Tongue (tissue), 1 donor: ENCODE measurements at regions not wholly inside any gene's neighbourhood (a gene's known extent, or its start where the extent isn't known, plus 50 kb on each side); places are given as distances from the start of the nearest gene placed in this dataset.
"Not testable (repeated sequence)": the region's sequence is repeated elsewhere in the genome, so short reads cannot be mapped to it uniquely, and the experiment has no call there.

ENCODE experiments used
- DNase-seq: peaks from one replicate; pipeline ENCODE4 v3.0.0-alpha.2; 2015

DNA sequence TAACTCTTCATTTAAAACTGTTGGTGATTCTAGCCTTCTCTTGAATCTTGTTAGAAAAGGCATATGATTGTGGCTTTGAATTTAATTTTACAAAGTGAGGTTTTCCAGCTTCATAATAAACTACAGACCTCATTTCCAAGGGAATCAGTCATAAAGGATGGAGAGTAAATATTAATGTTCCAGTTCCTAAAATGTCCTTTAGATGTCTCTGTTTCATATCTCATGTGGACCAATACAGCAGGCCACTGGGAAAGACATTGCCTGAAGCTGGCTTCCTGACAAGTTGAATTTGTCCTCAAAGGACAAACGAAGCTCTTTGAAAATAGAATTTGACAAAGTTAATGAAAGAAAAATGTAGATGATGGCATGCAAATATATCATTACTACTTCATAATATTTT lies 125.4 kb downstream of the ZNF330 start:
- DNase-seq = peak; percentile 84

DNA sequence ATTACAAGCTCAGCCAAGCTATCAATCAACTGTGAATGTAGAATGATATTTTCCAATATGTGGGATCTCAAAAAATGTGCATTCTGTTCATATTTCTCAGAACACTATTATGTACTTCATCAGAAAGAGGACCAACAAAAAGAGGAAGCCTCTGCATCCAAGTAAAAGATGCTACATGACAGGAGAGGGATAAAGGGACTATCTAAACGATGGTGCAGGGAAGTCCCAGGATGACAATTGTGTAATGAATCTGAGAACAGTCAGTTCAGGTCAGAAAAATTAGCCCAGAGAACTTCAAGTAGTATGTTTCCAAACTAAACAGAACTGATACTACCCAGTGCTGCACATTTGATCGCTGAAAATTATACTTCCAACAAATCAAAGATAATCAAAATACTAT lies 127.0 kb downstream of the ZNF330 start:
- no peak for DNase-seq

- DNase-seq = no peak
Observed at GRCh38 chr4:141348125-141348524, 127.4 kb downstream of the ZNF330 start.

DNA sequence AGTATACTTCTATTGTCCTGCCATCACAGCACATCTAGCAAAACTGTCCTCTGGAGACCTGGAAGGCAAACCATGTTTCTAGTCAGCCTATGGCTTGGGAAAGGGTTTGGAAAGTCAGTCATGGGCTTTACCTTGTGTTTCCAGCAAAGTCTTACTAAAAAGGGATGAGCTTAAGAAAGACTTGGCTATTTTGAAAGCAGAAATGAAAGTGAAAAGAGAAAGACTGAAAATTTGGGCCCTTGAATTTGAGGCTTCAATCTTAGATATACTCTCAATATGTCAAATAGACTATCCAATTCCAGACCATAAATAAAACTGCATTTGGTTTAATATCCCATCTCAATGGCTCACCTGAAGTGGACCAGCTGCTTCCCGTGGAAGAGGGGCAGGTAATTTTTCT lies 127.9 kb downstream of the ZNF330 start:
- no peak for DNase-seq

- no peak for DNase-seq
Observed at GRCh38 chr4:141349236-141349635, 128.5 kb downstream of the ZNF330 start.

DNA sequence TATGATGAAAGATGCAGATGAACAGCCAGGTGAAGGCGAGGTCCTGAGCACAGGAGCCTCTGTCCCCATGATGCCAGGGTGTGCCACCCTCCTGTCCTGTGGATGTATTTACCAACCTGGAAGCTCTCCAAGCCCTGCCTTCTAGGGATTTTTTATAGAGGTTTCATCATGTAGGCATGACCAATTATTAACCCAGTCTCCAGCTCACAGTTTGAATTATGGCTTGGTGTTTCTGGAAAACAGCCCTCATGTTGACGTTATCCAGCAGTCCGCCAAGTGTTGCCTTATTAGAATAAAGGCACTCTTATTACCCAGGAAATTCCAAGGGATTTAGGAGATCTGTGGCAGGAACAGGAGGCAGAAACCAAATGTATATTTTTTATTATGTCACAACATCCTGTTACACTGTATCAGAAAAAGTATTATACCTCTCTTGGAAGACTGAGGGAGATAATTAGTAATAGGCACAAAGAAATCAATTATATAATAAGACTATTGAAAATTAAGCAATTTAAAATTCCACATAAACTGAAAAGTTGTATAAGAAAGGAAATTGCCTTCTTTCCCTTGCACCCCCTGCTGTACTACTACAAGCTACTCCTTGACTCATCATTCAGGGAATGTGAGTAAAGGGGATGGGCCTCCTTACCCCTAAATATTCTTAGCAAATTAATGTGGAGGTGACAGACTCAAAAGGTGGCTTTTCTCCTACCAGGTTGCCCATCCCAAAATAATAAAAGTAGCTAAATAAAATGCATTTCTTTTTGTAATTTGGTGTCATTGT lies 129.6 kb downstream of the ZNF330 start:
- peak; percentile 91 for DNase-seq

DNA sequence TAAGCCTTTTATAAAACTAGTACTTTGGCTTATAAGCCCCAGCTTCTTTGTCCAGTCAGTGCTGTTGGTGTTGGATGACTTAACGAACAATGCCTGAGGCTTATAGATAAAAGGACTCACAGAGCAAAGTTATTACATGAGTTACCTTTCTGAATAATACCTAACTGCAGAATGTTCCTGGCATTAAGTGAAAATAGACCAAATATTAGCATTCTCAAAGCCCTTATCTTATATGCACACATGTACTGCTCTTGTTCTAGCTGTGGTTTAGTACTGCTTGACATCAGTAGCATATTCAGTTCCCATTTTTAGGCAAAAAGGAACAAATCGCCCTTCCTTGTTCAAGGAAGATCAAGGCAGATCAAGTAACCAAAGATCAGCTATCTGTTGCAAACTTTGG lies 131.6 kb downstream of the ZNF330 start:
- DNase-seq = no peak

- peak; percentile 61 for DNase-seq
Observed at GRCh38 chr4:141352909-141353525, 132.3 kb downstream of the ZNF330 start.

- DNase-seq = no peak
Observed at GRCh38 chr4:141356321-141356962, 135.7 kb downstream of the ZNF330 start.

GRCh38 chr4:141356963-141357335 lies 136.3 kb downstream of the ZNF330 start:
- no peak for DNase-seq

- DNase-seq = not testable (repeated sequence)
Observed at GRCh38 chr4:141368241-141368640, 147.5 kb downstream of the ZNF330 start.

DNA sequence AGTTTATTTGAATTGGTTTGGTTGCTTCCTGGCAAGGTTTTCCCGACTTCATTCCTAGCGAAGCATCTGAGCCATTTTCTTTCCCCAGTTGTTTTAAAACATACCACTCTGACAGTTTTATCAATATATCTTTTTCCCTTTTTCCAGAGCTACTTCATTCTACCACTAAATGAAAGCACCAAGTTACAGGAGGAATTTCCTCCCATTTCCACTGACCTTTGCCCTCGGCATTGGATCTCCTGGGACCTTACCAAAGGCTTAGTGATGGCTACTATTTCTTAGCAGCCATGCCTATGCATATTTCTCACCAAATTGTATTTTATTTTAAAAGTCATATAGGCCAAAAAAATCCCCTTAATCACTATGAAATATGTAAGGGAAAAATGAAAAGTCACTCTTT lies 150.5 kb downstream of the ZNF330 start:
- DNase-seq = no peak

DNA sequence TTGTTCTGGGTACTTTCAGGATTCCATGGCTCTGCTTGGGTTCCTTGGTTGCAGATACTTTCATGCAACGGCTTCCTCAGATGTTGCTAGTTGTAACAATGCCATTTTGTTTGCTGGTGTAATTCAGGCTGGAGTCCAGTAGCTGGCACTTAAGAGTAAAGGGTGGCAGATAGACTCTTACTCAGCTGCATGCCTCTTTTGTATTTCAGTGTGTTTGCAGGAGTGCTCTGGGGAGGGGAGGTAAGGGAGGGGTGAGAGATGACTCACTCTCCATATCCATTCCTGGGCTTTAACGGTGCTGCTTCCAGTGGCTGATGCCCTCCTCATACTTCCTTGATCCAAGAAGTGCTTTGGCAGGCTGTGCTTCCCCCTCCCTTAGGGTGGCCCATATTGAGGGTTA lies 155.2 kb downstream of the ZNF330 start:
- DNase-seq = no peak

DNA sequence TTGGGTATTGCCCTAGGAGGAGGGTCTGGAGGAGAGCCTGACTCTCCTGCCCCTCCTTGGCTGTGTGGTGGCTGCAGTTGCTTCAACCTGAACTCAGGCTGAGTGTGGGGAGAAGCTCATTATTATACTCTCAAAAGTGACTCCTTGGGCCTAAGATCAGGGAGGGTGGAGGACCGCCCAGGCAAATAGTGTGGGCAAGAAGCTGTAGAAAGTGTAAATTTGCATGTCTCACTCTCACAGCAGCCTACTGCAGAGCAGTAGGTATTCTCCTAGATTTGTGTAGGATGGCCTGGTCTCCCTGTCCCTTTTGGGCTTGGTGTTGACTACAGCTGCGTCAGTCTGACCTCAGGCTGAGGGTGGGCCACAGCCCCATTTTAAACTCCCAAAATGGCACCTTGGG lies 156.1 kb downstream of the ZNF330 start:
- no peak for DNase-seq

- no peak for DNase-seq
Observed at GRCh38 chr4:141387299-141387698, 166.6 kb downstream of the ZNF330 start.

GRCh38 chr4:141388481-141388880 lies 167.8 kb downstream of the ZNF330 start:
- peak; percentile 24 for DNase-seq

DNA sequence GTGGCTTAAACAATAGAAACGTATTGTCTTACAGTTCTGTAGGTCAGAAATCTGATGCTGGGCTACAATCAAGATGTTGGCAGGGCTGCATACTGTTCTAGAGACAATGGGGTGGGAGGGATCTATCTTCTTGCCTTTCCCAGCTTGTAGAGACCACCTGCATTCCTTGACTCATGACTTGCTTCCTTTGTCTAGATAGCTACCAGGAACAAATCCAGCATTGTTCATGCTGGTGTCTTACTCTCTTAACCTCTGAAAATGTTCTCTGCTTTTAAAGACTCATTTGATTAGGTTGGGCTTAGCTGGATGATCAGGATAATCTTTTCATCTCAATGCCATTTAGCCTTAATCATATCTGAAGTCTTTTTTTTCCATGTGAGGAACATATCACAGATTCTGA lies 169.0 kb downstream of the ZNF330 start:
- DNase-seq = no peak

DNA sequence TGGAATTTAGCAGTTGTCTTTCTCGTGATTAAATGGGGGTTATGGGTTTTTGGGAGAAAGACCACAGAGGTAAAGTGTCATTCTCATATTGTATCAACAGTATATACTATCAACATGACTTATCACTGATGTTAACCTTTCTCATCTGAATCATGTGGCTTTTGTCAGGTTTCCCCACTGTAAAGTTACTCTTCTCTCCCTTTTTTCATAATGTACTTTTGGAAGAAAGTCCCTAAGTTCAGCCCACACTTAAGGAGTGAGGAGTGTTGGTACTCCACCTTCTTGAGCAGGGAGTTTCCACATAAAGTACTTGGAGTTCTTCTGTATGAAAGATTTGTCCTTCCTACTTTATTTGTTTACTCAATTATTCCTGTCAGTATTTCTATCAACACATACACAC lies 169.9 kb downstream of the ZNF330 start:
- no peak for DNase-seq

GRCh38 chr4:141391293-141391692 lies 170.6 kb downstream of the ZNF330 start:
- no peak for DNase-seq

DNA sequence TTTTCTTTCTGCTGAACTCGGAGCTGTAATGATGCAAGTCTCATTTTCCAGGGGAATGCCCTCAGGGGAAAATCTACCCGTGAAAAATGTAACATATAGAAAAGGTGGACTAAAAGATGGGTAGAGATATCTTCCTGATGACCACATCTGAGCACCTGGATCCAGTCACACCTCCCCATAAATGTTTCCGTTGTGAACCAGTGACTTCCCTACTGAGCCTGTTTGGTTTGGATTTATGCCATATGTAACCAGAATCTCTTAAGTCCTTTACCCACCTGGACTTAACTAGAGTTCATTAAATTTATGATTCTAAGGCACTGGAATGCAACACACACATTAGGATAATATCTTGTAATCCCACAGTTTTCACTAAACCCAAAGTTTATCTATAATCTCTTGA lies 171.1 kb downstream of the ZNF330 start:
- DNase-seq = no peak

DNA sequence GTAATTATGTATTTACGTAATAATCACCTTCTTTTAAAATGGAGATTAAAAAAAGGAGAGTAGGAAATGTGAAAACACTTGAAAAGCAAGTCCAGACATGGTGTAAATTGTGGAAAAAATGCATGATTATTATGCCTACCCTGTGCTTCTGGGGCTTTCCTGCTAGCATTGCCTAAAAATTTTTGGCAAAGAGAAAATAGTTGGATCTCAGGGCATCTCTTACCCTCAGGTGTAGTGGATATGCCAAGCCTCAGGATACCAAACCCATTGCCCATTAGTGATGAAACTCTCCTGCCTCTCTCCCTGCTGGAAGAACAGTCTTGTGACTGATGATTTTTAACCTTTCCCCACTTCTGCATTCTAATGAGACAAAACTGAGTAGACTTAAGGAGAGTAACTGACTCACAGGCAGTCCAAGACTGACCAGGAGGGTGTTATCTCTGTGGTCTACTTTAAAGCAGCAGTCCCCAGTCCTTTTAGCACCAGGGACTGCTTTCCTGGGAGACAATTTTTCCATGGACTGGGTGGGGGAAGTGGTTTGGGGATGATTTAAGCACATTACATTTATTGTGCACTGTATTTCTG lies 174.6 kb downstream of the ZNF330 start:
- DNase-seq = no peak

- DNase-seq = no peak
Observed at GRCh38 chr4:141395919-141396318, 175.2 kb downstream of the ZNF330 start.

- no peak for DNase-seq
Observed at GRCh38 chr4:141402712-141403111, 182.0 kb downstream of the ZNF330 start.
